GM08714 (cell line): ENCODE measurements at regions not wholly inside any gene's neighbourhood (a gene's known extent, or its start where the extent isn't known, plus 50 kb on each side); places are given as distances from the start of the nearest gene placed in this dataset.
"Not testable (repeated sequence)": the region's sequence is repeated elsewhere in the genome, so short reads cannot be mapped to it uniquely, and the experiment has no call there.

Source experiments
- H3K4me3 ChIP-seq: fragments of 200-500 bp; sonication (Bioruptor generic); 2 replicates; pipeline ENCODE4 v1.5.1; 2014; ENCODE audit warnings: mild to moderate bottlenecking, low read length, inconsistent platforms
- ZNF274 ChIP-seq: IDR thresholded peaks from 2 replicates; pipeline ENCODE4 v1.6.1; 2012; ENCODE audit warnings: mild to moderate bottlenecking, low read depth, low read length

DNA sequence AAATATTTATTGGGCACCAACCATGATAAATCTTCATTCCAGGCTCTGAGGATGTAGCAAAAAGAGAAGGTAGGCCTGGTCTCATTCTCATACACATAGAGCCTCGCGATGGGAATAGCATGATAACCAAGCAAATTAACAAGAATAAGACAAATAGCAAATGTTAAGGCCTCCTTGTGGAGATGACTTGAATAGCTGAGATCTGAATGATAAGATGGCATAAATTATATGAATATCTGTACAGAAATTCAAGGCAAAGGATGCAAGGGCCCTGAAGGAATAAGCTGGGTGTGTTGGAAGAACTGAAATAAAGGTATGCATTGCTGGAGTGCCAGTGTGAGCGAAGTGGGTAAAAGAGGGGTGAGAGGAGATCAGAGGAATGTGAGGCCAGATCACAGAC lies 114.8 kb downstream of the ALX1 start:
- no peak overlapping the region for H3K4me3 ChIP-seq
- no peak for TF ChIP-seq ZNF274

DNA sequence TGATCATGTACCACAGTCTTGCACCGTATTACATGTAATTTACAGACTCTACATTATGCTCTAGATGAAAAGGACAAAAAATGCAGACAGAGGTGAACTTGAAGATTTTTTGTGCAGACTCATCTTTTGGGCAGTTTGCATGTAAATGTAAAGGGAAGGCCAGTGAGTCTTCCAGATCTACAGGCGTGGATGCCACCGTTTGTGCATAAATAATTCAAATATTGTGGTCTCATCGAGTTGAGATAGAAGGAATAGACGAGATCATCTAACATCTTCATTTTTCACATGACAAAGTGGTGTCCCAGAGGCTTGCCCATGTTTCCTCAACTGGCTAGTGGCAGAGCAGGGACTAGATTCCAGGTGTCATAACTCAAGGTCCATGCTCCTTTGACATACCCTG lies 125.2 kb downstream of the ALX1 start:
- TF ChIP-seq ZNF274, result no peak
- no peak overlapping the region for H3K4me3 ChIP-seq

DNA sequence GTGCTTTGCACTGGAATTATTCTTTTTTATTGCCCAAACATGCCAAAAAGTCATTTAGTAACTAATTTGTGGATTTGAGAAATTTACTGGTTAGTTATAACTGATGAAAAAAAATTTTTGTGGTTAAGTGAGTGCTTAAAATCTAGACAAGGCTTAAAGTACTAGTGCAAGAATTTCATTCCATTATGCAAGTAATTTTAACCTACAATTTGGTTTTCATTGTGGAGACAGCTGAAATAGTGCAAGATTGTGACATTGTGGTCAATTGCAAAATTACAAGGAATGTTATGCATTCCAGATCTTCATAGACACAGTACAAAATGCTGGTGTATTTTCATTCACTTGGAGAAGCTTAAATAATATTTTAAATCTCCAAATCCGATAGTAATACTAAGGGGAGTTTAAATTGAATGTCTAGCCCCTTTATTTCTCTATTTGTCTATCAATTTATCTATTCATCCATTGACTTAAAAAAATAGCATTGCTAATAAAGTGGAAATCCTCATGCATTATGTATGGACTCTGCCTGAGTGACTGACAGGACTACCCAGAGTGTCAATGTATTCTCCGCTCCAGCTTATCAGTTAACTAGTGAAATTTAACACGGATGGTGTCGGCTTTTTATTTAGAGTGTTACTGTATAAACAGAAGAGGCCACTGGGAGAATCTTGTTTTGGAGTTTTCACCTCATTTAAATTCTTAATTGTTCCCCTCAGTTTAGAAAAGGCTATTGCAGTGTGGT lies 125.9 kb downstream of the ALX1 start:
- TF ChIP-seq ZNF274, result no peak
- no peak overlapping the region for H3K4me3 ChIP-seq

DNA sequence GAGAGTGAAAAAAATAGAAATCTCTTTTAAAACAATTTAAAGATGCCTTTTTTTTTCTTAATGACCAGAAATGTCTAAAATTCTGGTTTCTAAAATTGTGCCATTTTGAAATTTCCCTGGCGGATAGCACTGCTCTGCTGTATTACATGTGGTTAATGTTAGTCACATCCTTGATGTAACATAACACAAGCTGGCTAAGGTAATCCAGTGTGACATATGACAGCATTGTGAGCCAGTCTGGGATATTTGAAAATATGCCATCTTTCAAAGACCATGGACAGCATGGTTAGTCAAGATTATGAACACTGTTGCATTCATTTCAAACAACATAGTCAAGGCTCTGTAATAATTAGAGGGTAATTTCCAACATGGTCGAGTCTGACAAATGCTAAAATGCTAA lies 133.2 kb downstream of the ALX1 start:
- H3K4me3 ChIP-seq, result no peak overlapping the region
- TF ChIP-seq ZNF274, result no peak

DNA sequence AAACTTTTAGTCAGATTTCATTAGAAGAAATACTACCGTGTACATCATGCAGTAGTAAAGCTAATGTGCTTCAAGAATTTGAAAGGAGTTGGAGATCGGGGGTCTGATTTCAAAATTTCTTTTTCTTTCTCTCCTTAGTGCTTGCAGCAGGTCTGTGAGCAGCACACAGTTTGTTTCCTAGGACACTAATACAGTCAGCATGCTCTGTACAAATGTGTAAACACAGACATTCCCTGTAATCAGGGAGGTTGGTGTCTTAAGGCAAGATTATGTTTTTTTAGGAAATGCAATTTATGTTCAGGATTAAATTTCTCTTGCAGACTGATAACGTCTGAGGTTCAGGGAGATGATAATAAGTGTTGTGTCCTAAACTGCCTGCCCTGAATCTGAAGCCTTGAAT lies 142.7 kb downstream of the ALX1 start:
- TF ChIP-seq ZNF274, result no peak
- no peak overlapping the region for H3K4me3 ChIP-seq

DNA sequence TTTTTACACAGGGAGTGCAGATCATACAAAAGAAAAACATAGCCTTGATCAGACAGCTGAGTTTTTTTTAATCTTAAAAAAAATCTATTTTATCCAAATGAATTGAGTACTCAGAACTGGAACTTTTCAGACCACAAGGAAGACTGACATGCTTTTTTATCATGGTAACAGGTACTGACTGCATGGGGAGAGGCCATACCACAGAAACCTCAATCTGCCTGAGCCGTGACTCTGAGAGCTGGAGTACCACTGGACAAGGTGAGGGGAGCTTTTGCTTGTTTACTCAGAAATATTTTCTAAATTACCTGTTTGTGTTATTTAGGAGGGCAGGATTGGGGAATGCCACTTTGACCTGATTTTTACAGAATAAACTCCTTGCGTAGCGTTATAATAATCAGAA lies 143.9 kb downstream of the ALX1 start:
- TF ChIP-seq ZNF274, result no peak
- H3K4me3 ChIP-seq, result 0 out of 2 replicates have a peak overlapping the region, but pooled peaks have one; percentile 36

DNA sequence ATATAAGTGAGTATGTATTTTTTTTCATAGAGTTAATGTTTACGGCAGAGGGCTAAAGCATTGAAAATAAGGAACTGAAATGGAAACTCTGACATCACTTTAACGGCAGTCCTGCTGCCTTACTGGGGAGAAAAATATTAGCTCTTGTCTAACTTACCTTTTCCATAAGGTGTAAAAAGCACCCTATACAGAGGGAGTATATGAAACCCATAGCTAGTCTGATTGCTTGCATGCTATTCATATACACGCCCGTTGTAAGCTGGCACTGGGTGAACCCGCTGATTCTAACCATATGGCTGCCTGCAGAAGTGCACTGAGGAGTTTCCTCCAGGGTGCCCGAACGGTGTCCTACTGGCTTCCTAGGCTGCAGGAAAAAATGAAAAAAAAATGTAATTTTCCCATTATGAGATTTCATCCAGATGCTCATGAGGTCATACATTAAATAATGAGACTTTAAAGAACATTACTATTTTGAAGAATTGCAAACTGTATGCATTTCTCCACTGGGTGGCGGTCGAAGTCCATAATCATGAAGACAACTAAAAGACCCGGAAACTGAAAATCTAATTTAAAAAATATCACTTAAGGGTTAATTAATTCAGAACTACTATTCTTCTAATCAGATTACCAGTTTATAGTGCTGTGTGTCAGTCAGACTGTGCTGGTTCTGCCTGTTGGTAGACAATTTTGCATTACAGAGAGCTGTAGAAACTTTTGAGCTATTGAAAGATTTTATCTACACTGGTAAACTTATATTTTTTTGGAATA lies 144.7 kb downstream of the ALX1 start:
- peak overlapping the region; percentile 62; the same call in 1 of the 2 replicates for H3K4me3 ChIP-seq
- no peak for TF ChIP-seq ZNF274

DNA sequence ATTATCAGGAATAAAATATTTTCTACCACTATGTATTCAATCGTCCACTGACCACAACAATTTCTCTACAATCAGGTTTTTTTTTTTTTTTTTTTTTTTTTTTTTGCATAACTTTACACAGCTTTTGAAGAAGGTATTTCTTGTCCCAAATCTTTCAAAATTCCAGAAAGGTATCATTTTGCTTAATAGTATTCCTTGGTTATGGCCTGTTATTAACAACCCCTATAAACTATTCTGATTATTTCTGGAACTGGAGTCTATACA lies 145.3 kb downstream of the ALX1 start:
- TF ChIP-seq ZNF274, result no peak
- H3K4me3 ChIP-seq, result no peak overlapping the region

DNA sequence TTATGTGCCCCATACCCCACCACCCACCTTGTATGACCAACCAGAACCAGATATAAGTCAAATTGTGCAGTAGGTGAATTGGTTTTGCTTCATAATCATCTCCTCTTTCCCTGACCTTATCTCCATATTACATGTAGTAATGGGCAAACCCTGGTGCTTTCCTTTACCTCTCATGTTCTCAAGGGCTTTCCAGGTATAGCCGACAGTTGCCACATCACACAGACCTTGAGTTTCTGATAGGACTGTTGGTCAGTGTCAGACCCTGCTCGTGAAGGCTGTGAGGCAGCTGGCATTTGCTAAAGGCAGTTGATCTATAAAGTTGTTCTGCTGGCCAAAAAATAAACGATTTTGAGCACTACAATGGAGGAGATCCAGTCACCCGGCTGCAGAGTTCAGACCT lies 145.9 kb downstream of the ALX1 start:
- TF ChIP-seq ZNF274, result no peak

DNA sequence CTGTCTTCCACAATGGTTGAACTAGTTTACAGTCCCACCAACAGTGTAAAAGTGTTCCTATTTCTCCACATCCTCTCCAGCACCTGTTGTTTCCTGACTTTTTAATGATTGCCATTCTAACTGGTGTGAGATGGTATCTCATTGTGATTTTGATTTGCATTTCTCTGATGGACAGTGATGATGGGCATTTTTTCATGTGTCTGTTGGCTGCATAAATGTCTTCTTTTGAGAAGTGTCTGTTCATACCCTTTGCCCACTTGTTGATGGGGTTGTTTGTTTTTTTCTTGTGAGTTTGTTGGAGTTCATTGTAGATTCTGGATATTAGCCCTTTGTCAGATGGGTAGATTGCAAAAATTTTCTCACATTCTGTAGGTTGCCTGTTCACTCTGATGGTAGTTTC lies 153.1 kb downstream of the ALX1 start:
- not testable (repeated sequence) for H3K4me3 ChIP-seq

More for the DNA sequence above, 145.9 kb downstream of the ALX1 start:
- H3K4me3 ChIP-seq, result no peak overlapping the region

DNA sequence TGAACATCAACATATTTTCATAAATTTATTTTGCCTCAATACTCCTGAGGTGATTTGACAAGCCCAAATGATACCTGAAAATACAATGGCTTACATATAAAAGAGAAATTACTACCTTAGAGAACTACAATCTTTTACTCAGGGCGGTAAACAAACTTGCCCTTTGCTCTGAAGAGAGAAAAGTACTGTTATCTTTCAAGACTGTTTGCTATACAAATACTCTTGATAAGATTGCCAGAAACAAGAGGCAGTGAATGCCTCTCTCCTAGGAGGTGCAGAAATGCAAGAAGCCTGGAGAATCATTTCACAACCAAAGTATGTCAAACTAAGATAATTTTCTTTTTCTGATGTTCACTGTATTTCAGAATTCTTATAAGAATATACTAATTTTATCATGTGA lies 160.3 kb downstream of the ALX1 start:
- no peak for TF ChIP-seq ZNF274
- no peak overlapping the region for H3K4me3 ChIP-seq

DNA sequence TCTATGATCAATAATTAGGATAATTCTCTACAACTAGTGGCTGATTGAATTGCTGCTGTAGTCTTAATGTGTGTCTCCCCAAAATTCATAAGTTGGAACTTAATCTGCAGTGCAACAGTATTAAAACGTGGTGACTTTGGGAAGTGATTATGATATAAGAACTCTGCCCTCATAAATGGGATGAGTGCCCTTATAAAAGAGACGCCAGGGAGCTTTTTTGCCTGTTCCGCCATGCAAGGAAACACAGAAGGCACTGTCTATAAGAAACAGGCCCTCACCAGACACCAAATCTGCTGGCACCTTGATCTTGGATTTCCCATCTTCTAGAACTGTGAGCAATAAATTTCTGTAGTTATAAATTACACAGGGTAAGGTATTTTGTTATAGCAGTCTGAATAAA lies 161.0 kb downstream of the ALX1 start:
- no peak overlapping the region for H3K4me3 ChIP-seq
- no peak for TF ChIP-seq ZNF274

DNA sequence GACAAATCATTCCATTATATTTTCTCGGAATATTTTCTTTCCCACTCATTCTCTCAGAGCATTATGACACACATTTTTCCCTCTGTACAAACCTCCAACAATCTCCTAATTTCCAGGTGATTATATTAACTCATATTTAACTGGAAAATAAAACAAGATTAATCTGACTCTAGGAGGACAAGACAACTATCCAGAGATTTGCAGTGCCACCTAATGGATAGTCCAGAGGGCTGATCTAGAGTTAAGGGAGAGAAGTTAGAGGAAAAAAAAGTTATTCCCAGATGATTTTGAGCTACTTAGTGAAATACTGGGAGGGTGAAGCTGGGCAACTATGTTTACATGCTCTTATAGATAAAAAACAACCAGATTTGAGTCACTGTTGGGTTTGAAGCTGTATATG lies 161.7 kb downstream of the ALX1 start:
- H3K4me3 ChIP-seq, result no peak overlapping the region
- no peak for TF ChIP-seq ZNF274

DNA sequence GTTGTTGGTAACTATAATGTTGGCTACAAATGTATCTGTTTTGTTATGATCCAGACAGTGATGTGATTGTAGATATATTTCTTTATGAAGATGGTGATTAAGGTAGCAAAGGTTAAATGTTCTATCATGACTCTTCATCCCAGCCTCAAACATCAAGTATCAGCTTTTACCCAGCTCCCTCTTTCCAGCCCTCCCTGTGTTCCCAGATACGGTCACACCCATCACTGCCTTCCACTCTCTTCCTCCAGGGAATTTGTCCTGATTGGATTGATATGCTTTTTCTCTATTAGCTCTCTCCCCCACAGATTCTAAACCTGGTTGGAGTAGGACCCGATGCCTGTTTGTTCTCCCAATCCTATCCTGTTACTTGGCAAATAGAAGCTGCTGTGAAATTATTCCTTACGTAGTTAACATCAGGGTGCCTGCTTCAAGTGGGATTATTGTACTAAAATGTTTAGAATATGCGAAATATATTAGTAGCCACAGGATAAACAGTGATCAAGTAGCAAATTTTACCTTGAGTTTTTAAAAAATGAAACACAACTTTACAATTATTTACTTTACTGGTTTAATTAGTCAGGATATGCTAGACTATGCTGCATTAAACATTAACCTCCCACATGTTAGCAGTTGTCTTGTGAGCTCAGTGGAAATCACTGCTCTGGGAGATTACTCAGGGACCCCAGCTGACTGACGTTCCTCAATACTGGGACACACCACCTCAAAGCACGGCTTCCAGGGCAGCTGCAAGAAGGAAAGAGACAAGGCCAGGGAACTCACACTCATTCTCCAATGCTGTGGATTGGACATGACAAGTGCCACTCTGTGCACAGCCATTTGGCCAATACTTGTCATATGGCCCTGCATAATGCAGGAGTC lies 165.3 kb downstream of the ALX1 start:
- TF ChIP-seq ZNF274, result no peak
- H3K4me3 ChIP-seq, result no peak overlapping the region

DNA sequence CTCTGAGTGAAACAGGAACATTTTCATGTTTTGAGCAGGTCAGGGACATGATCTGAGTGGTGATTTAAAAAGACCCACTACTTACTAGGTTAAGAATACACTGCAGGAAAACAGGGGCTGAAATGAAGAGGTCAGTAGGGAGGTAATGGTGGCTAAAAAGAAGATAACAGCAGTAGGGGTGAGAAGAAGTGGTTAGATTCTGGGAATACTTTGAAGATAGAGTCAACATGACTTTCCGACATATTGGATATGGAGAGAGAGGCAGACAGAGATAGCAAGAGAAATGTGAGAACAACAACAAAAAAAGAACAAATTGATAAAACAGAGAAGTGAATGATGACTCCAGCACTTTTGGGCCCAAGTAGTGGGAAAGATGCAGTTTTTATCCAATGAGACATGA lies 168.0 kb downstream of the ALX1 start:
- no peak overlapping the region for H3K4me3 ChIP-seq
- TF ChIP-seq ZNF274, result no peak
